ENCODE measurements at regions not wholly inside any gene's neighbourhood (a gene's known extent, or its start where the extent isn't known, plus 50 kb on each side); places are given as distances from the start of the nearest gene placed in this dataset.
"Not testable (repeated sequence)": the region's sequence is repeated elsewhere in the genome, so short reads cannot be mapped to it uniquely, and the experiment has no call there.

DNA sequence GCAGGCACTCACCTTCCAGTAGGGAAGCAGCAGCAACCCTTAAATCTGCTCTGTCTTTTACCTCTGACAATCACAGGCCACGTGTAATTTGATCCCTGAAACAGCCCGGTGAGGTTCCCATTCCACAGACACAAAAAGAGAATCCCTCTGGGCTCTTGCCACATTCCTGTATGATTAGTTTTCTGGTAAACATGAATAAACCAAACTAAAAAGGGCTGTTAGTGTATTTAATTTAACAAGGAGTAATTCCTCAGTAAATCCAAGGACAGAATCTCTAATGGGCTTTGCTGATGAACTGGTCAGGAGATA is 186.9 kb downstream of the FAM43A start:
- Histone ChIP-seq H3K27ac (ENCODE audit: low read depth, low read length) (peak overlapping the region; percentile 99), H2AFZ (ENCODE audit: low read length, unreplicated experiment) (peak overlapping the region; percentile 78), H3K27me3 (ENCODE audit: insufficient read depth, low read length) (no peaks in the 10 kb centered on the region), H3K36me3 (ENCODE audit: insufficient read depth, low read length) (no peaks in the 10 kb centered on the region), H3K4me1 (ENCODE audit: control insufficient read depth, insufficient read depth, low read length, unreplicated experiment) (peaks cover 40% of the 10 kb centered on the region), H3K79me2 (ENCODE audit: control insufficient read depth, insufficient read depth, low read length, unreplicated experiment) (no peaks in the 10 kb centered on the region), H3K4me3 (ENCODE audit: low read depth, low read length) (peak overlapping the region; percentile 13; the same call in 1 of the 2 replicates)

DNA sequence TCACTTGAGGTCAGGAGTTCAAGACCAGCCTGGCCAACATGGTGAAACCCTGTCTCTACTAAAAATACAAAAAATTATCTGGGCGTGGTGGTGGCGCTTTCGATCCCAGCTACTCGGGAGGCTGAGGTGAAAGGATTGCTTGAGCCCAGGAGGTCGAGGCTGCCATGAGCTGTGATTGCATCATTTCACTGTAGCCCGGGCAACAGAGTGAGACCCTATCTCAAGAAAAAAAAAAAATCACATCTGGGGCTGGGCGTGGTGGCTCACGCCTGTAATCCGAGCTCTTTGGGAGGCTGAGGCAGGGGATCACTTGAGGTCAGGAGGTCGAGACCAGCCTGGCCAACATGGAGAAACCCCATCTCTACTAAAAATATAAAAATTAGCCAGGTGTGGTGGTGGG is 187.8 kb downstream of the FAM43A start:
- H3K4me1 ChIP-seq (ENCODE audit: control insufficient read depth, insufficient read depth, low read length, unreplicated experiment): peaks cover 40% of the 10 kb centered on the region
- H3K79me2 ChIP-seq (ENCODE audit: control insufficient read depth, insufficient read depth, low read length, unreplicated experiment); H3K4me3 ChIP-seq (ENCODE audit: low read depth, low read length); H2AFZ ChIP-seq (ENCODE audit: low read length, unreplicated experiment); H3K36me3 ChIP-seq (ENCODE audit: insufficient read depth, low read length); H3K27ac ChIP-seq (ENCODE audit: low read depth, low read length); H3K27me3 ChIP-seq (ENCODE audit: insufficient read depth, low read length): not testable (repeated sequence)

DNA sequence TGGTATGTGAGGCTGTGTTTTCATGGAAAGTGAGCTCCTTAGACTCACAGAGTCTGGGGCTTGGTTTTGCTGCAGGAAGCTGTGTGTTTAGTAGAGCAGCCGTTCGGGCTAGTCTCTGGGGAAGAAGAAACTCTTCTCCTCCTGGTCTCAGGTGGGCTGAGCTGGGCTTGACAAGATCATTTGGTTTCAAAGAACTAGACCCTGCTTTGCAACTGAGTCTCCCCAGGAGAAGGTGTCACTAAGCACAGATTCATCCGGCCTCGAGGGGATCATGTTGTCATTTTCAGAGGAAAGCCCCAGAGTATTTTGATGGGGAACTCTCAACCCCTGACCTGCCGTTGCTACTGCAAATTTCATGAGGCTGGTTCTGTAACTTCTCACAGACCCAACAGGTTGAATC is 188.5 kb downstream of the FAM43A start:
- H3K27ac ChIP-seq (ENCODE audit: low read depth, low read length): no peak overlapping the region
- no peak overlapping the region for H2AFZ ChIP-seq (ENCODE audit: low read length, unreplicated experiment)
- no peak overlapping the region for H3K4me3 ChIP-seq (ENCODE audit: low read depth, low read length)
- no peaks in the 10 kb centered on the region for H3K36me3 ChIP-seq (ENCODE audit: insufficient read depth, low read length)
- no peaks in the 10 kb centered on the region for H3K27me3 ChIP-seq (ENCODE audit: insufficient read depth, low read length)
- H3K79me2 ChIP-seq (ENCODE audit: control insufficient read depth, insufficient read depth, low read length, unreplicated experiment): no peaks in the 10 kb centered on the region
- H3K4me1 ChIP-seq (ENCODE audit: control insufficient read depth, insufficient read depth, low read length, unreplicated experiment): peaks cover 40% of the 10 kb centered on the region

DNA sequence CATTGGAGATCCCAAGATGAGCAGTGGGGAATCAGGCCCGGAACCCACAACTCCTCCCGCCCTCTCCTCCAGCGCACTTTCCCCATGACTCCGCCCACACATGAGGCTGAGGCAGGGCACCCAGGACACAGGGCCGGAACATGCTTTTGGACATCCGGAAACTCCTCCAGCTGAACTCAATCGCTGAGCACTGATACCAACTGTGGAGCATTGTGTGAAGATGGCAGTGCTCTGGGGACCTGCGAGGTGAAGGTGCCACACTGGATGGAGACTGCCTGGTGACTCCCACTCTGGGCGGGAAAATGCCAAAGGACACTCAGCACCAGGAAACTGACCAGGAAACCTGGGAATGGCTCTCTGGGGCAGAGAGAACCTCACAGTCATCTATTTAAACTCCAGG is 189.1 kb downstream of the FAM43A start:
- Histone ChIP-seq H3K27ac (ENCODE audit: low read depth, low read length) (no peak overlapping the region), H3K4me3 (ENCODE audit: low read depth, low read length) (no peak overlapping the region), H3K4me1 (ENCODE audit: control insufficient read depth, insufficient read depth, low read length, unreplicated experiment) (peaks cover 38% of the 10 kb centered on the region), H3K27me3 (ENCODE audit: insufficient read depth, low read length) (no peaks in the 10 kb centered on the region), H3K36me3 (ENCODE audit: insufficient read depth, low read length) (no peaks in the 10 kb centered on the region), H3K79me2 (ENCODE audit: control insufficient read depth, insufficient read depth, low read length, unreplicated experiment) (no peaks in the 10 kb centered on the region), H2AFZ (ENCODE audit: low read length, unreplicated experiment) (no peak overlapping the region)

DNA sequence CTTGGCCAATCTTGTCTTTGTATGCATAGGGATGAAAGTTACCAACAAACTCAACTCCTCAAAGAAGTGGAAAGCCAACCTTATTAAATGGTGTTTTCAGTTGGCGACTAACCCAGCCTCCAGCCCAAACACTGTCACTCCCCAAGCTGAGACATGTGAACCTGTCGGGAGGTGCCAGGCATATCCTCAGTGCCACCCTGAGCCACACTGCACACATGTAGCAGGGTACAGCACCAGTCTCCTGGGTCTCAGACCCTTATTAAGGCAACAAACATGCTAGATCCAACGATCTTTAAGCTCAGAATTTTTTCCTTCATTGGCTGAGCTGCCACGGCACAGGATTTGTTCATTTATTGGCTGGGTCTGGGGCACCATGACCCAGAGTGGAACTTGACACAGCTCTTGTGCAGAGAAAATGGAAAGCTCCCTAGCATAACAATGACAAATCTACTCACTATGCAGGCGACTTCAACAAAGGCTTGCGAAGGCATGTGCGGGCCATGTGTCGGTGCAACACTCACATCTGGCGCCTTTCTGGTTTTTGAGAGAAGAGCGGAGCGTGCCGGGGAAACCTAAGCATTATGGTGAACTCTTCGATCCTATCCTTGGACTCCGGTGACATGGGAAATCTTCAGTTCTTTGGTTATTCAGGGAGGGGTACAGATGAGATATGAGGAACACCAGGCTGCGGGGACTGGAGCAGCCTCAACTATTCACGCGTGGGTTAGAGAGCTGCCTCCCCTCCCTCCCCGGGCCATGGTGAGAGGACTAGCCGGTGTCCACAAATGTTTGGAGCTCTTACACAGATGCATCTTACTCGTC is 190.1 kb downstream of the FAM43A start:
- Histone ChIP-seq H3K4me3 (ENCODE audit: low read depth, low read length) (no peak overlapping the region), H3K27ac (ENCODE audit: low read depth, low read length) (no peak overlapping the region), H3K4me1 (ENCODE audit: control insufficient read depth, insufficient read depth, low read length, unreplicated experiment) (peaks cover 29% of the 10 kb centered on the region), H3K27me3 (ENCODE audit: insufficient read depth, low read length) (no peaks in the 10 kb centered on the region), H3K79me2 (ENCODE audit: control insufficient read depth, insufficient read depth, low read length, unreplicated experiment) (no peaks in the 10 kb centered on the region), H3K36me3 (ENCODE audit: insufficient read depth, low read length) (no peaks in the 10 kb centered on the region), H2AFZ (ENCODE audit: low read length, unreplicated experiment) (no peak overlapping the region)

DNA sequence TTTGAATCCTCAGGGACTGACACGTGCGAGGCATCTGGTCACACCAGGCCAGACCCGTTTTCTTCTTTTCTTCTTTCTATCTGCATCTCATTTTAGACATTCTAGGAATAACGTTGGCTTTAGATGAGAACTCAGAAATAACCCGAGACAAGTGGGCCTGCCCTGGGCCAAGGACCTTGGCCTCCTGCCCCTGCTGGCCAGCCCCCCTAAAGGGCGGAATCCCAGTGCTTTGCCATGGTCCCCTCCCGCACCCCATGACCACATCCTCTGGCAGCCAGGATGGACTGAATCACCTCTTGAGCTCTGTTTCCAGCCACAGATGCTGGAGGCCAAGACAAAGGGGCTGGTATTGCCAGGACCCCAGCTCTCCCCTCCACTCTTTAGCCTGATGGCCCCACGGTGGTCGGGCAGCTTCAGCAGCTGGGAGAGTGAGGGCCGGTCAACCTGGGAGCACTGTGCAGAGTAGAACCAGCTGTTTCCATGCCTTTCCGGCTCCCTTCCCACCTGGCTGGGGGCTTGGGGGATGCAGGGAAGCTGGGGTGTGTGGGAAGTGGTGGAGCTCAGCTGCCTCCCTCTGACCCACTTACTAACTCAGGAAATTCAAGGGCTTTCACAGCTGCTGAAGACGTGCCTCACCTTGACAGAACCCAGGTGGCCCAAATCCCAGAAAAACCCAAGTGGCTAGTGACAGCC is 190.9 kb downstream of the FAM43A start:
- H3K27me3 ChIP-seq (ENCODE audit: insufficient read depth, low read length): no peaks in the 10 kb centered on the region
- H3K4me3 ChIP-seq (ENCODE audit: low read depth, low read length): no peak overlapping the region
- H2AFZ ChIP-seq (ENCODE audit: low read length, unreplicated experiment): no peak overlapping the region
- no peaks in the 10 kb centered on the region for H3K79me2 ChIP-seq (ENCODE audit: control insufficient read depth, insufficient read depth, low read length, unreplicated experiment)
- no peak overlapping the region for H3K27ac ChIP-seq (ENCODE audit: low read depth, low read length)
- no peaks in the 10 kb centered on the region for H3K36me3 ChIP-seq (ENCODE audit: insufficient read depth, low read length)
- H3K4me1 ChIP-seq (ENCODE audit: control insufficient read depth, insufficient read depth, low read length, unreplicated experiment): peaks cover 21% of the 10 kb centered on the region

DNA sequence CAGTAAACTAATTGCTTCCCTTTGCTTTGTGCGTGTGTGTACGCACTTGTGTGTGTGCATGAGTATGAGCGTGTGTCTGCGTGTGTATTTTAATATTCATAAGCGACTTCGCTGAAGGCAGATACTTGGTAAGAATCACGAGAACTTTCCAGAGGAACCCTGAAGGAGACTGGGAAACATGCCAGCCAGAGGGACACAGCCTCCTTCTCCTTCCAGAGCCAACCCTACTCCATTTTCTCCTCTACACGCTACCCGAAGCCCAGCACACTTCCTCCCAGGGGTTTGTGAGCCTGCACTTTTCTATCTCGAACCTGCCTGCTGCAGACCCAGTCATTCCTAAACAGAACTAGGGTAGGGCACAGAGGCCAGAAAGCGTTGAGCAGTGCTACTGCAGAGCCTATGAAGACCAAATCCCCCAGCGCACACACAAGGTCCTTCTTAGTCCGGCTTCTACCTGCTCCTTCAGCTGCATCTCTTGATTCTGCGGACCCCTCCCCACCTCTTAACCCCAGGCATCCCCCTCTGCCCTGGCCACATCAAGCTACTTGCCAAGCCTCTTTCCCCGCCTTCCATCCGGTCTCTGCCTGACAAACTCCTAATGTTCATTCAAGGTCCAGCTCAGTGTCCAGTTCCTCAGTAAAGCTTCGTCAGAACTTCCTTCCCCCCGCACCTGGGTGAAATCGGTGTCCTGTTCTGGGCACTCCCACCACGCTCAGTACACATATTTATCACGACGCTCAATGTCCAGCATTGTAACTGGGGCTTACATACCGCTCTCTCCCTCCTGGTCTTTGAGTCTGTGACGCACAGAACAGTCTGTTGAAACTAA is 191.8 kb downstream of the FAM43A start:
- Histone ChIP-seq H3K4me3 (ENCODE audit: low read depth, low read length) (no peak overlapping the region), H3K79me2 (ENCODE audit: control insufficient read depth, insufficient read depth, low read length, unreplicated experiment) (no peaks in the 10 kb centered on the region), H3K27me3 (ENCODE audit: insufficient read depth, low read length) (0 out of 2 replicates have a peak, but pooled peaks cover 4% of the 10 kb centered on the region), H3K4me1 (ENCODE audit: control insufficient read depth, insufficient read depth, low read length, unreplicated experiment) (peaks cover 12% of the 10 kb centered on the region), H3K36me3 (ENCODE audit: insufficient read depth, low read length) (no peaks in the 10 kb centered on the region), H2AFZ (ENCODE audit: low read length, unreplicated experiment) (no peak overlapping the region), H3K27ac (ENCODE audit: low read depth, low read length) (no peak overlapping the region)

DNA sequence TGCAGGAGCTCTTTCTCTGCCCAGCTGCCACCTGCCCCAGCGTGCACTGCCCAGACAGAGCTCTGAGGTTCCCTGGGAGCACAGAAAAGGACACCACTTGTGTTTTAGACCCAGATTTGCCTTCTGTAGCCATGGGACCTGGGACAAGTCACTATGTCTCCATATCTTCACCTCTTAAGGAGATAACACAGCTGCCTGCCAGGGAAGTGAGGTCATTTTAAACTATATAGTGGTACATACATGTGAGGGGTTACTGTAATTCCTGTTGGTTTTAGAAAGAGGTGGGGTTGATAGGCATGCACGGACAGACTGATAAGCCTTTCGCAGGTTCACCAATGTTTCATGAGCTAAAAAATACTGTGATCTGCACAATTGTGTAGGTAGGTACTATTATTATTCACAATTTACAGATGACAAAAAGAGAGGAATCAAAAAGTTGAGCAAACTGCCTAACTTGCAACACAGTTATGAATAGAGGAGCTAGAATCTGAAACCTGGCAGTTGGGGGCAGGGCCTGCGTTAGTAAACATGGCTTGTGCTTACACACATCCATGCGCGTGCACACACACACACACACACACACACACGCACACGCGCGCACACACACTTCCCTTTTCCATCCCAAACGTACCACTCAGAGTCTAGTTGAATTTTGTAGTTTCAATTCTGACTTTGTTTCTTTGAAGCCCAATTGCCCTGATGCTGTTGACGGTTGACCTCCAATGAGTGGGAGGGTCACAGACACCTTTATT is 193.6 kb downstream of the FAM43A start:
- Histone ChIP-seq H3K79me2 (ENCODE audit: control insufficient read depth, insufficient read depth, low read length, unreplicated experiment) (no peaks in the 10 kb centered on the region), H2AFZ (ENCODE audit: low read length, unreplicated experiment) (peak overlapping the region; percentile 44), H3K36me3 (ENCODE audit: insufficient read depth, low read length) (no peaks in the 10 kb centered on the region), H3K27ac (ENCODE audit: low read depth, low read length) (no peak overlapping the region), H3K4me1 (ENCODE audit: control insufficient read depth, insufficient read depth, low read length, unreplicated experiment) (peaks cover 4% of the 10 kb centered on the region), H3K27me3 (ENCODE audit: insufficient read depth, low read length) (0 out of 2 replicates have a peak, but pooled peaks cover 4% of the 10 kb centered on the region), H3K4me3 (ENCODE audit: low read depth, low read length) (no peak overlapping the region)

DNA sequence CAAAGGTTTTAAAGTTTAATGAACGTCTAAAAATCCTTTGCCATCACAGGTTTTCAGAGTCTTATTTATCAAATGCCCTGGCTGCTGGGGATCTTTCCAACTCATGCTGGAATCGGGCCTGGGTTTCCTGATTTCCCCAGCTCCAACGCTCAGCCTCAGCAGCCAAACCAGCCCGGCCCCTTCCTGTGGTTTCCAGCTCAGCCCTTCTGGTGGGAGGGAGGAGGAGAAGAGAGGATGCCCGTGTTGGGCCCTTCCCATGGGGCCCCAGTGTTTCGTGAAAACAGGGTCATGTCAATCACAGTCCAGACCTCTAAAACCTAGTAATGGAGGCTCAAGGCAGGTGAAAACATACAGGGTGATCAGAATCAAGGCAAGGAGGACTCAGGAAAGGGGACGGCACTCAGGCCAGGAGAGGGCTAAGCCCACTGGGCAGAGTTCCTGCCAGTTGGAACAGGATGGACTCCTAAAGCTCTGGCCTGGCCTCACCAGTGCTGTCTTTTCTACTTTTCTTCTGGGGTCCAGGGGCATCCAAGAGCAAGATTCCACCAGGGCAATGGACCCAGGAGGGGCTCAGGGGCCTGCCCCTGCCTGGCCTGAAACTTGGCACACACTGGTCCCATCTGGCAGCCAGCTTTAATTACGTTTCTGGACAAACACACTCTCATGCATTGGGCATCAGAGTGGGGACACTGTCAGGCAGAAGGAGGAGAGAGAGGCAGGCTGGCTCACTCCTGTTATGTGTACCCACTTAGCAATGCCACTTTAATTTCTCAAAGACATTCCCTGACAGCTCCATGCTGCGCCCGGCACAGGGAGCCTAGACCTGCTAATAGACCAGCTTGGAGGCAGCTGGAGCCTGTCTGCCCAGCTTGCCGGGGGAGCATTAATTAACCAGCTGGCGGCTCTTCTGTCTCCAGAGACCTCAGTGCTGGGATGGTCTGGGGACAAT is 194.6 kb downstream of the FAM43A start:
- H3K27me3 ChIP-seq (ENCODE audit: insufficient read depth, low read length): 0 out of 2 replicates have a peak, but pooled peaks cover 4% of the 10 kb centered on the region
- H3K4me1 ChIP-seq (ENCODE audit: control insufficient read depth, insufficient read depth, low read length, unreplicated experiment): peaks cover 4% of the 10 kb centered on the region
- no peaks in the 10 kb centered on the region for H3K36me3 ChIP-seq (ENCODE audit: insufficient read depth, low read length)
- peak overlapping the region; percentile 44 for H2AFZ ChIP-seq (ENCODE audit: low read length, unreplicated experiment)
- no peak overlapping the region for H3K4me3 ChIP-seq (ENCODE audit: low read depth, low read length)
- H3K27ac ChIP-seq (ENCODE audit: low read depth, low read length): no peak overlapping the region
- no peaks in the 10 kb centered on the region for H3K79me2 ChIP-seq (ENCODE audit: control insufficient read depth, insufficient read depth, low read length, unreplicated experiment)
